Right lobe of liver (tissue), 6 donors: ENCODE measurements at regions not wholly inside any gene's neighbourhood (a gene's known extent, or its start where the extent isn't known, plus 50 kb on each side); places are given as distances from the start of the nearest gene placed in this dataset.

ENCODE experiments used
- ATAC-seq, 4 donors: fragments of 200-7000 bp; cut with Tn5 transposase; one replicate each; pipeline ENCODE4 v1.9.1; 2020; ENCODE audit warnings: mild to moderate bottlenecking in 4 of 4, moderate library complexity in 4 of 4
- DNase-seq, 3 donors: peaks; one replicate each; pipeline ENCODE4 v3.0.0-alpha.2; 2020
- H3K27ac ChIP-seq, 3 donors: fragments of 200-600 bp; one replicate each; pipeline ENCODE4 v1.8.0; 2022
- H3K27me3 ChIP-seq, 2 donors: fragments of 200-600 bp; one replicate each; pipeline ENCODE4 v1.8.0; 2022
- H3K36me3 ChIP-seq, 4 donors: fragments of 200-600 bp; sonication (generic) in 1 of 4; one replicate each; pipeline versions ENCODE4 v1.5.1 to v1.8.0; 2017 to 2022; ENCODE audit warnings: control low read depth in 1 of 4
- H3K4me1 ChIP-seq, 4 donors: fragments of 200-600 bp; sonication (generic) in 1 of 4; one replicate each; pipeline versions ENCODE4 v1.5.1 to v1.8.0; 2017 to 2022; ENCODE audit warnings: control low read depth in 1 of 4
- H3K4me3 ChIP-seq, 3 donors: fragments of 200-600 bp; one replicate each; pipeline ENCODE4 v1.8.0; 2022
- H3K9me3 ChIP-seq, 4 donors: fragments of 200-600 bp; sonication (generic) in 1 of 4; one replicate each; pipeline versions ENCODE4 v1.5.1 to v1.8.0; 2017 to 2022; ENCODE audit warnings: control low read depth in 1 of 4
- POLR2A ChIP-seq: fragments of 450-650 bp; IDR thresholded peaks from one replicate; pipeline ENCODE4 v1.6.1; 2017; ENCODE audit warnings: antibody characterized with exemption, mild to moderate bottlenecking
- WGBS: methylation state at CpG from one replicate; pipeline ENCODE4 v1.1.6; 2018; ENCODE audit warnings: low coverage, low lambda C conversion rate; ENCODE audit not compliant: insufficient coverage; ENCODE audit errors: missing lambda C conversion rate; 5-methylcytosine and 5-hydroxymethylcytosine counted together
- intact Hi-C, 2 donors: fragments of 100-400 bp; cut with DNase I; formaldehyde crosslinking; loops; one replicate each; pipeline versions ENCODE4 v1.11.2 to v1.14.1; 2022
- TF ChIP-seq, protein P1 (sequence below), 4 donors: fragments of 200-600 bp in 3 of 4; fragments of 450-650 bp in 1 of 4; IDR thresholded peaks; one replicate each; pipeline versions ENCODE4 v1.5.1 to v1.8.0; 2016 to 2022; ENCODE audit warnings: antibody characterized with exemption in 4 of 4, mild to moderate bottlenecking in 2 of 4
- donor health status: DM: no; HTN: yes; CAD: no.
- donor health status: DM: no; HTN: no; CAD: no.
- donor health status: DM: no; HTN: no; CAD: no.
- donor health status: DM: no; HTN: yes; CAD: no.
- donor health status: DM: no; HTN: yes; CAD: no.

GRCh38 chr13:109331011-109331433, 455.4 kb downstream of the IRS2 start:
- TF ChIP-seq, protein P1, sequence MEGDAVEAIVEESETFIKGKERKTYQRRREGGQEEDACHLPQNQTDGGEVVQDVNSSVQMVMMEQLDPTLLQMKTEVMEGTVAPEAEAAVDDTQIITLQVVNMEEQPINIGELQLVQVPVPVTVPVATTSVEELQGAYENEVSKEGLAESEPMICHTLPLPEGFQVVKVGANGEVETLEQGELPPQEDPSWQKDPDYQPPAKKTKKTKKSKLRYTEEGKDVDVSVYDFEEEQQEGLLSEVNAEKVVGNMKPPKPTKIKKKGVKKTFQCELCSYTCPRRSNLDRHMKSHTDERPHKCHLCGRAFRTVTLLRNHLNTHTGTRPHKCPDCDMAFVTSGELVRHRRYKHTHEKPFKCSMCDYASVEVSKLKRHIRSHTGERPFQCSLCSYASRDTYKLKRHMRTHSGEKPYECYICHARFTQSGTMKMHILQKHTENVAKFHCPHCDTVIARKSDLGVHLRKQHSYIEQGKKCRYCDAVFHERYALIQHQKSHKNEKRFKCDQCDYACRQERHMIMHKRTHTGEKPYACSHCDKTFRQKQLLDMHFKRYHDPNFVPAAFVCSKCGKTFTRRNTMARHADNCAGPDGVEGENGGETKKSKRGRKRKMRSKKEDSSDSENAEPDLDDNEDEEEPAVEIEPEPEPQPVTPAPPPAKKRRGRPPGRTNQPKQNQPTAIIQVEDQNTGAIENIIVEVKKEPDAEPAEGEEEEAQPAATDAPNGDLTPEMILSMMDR (IDR thresholded peaks at IDR 0.05) = no peak
- TF ChIP-seq POLR2A = no peak
- no peak overlapping the region for H3K4me3 ChIP-seq
- intact Hi-C loops = no loop called here
- H3K4me1 ChIP-seq = no peaks in the 10 kb centered on the region
- no peaks in the 10 kb centered on the region for H3K36me3 ChIP-seq
- WGBS = 89% methylated on average over 2 of the region's 2 CpGs
- H3K9me3 ChIP-seq = no peaks in the 10 kb centered on the region
- no peak for DNase-seq
- no peaks in the 10 kb centered on the region for H3K27me3 ChIP-seq
- no peak overlapping the region for H3K27ac ChIP-seq
- no peak for ATAC-seq

DNA sequence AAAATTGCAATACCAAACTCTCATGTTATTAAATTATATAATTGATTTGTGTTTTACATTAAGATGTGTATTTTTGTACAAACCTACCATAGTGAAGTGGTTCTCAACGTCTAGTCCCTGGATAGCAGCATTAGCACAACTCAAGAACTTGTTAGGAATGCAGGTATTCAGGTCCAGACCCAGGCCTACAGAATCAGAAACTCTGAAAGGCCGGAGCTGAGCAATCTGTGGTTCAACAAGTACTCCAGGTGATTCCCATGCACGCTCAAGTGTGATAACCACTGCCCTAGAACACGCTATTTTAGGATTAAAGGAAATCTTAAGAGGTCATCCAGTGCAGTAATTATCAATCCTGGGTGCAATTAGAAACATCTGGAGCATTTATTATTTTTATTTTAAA, 456.3 kb downstream of the IRS2 start:
- no peak overlapping the region for H3K4me3 ChIP-seq
- intact Hi-C loops = no loop called here
- DNase-seq (no peak), ATAC-seq (no peak)
- TF ChIP-seq POLR2A = no peak
- TF ChIP-seq, protein P1 (IDR thresholded peaks at IDR 0.05) = no peak
- WGBS = 76% methylated on average over 3 of the region's 4 CpGs
- H3K27ac ChIP-seq = no peak overlapping the region
- no peaks in the 10 kb centered on the region for H3K36me3 ChIP-seq
- H3K27me3 ChIP-seq = no peaks in the 10 kb centered on the region
- H3K4me1 ChIP-seq = no peaks in the 10 kb centered on the region
- H3K9me3 ChIP-seq = no peaks in the 10 kb centered on the region

DNA sequence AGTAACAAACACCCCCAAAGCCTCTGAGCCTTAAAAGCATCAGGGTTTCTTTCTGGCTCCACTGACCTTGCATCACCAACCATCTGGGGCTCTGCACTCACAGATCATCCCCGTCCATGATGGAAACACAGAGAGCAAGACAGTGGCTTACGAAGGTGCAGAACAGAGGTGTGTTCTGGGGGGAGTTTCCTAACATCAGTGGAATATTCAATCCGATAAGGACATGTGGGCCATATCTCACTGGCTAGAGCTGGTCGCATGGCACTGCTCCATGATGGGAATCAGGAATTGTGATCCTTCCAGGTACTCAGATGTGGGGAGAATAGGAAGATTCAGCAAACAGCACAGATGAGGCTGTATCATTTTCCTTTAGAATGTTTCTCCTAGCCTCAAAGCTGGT, 457.2 kb downstream of the IRS2 start:
- ATAC-seq = no peak
- intact Hi-C loops = no loop called here
- no peaks in the 10 kb centered on the region for H3K36me3 ChIP-seq
- no peaks in the 10 kb centered on the region for H3K9me3 ChIP-seq
- H3K4me1 ChIP-seq = no peaks in the 10 kb centered on the region
- H3K4me3 ChIP-seq = no peak overlapping the region
- no peaks in the 10 kb centered on the region for H3K27me3 ChIP-seq
- TF ChIP-seq, protein P1 (IDR thresholded peaks at IDR 0.05) = no peak
- TF ChIP-seq POLR2A = no peak
- no peak for DNase-seq
- WGBS = 93% methylated on average over 4 of the region's 4 CpGs
- H3K27ac ChIP-seq = no peak overlapping the region

DNA sequence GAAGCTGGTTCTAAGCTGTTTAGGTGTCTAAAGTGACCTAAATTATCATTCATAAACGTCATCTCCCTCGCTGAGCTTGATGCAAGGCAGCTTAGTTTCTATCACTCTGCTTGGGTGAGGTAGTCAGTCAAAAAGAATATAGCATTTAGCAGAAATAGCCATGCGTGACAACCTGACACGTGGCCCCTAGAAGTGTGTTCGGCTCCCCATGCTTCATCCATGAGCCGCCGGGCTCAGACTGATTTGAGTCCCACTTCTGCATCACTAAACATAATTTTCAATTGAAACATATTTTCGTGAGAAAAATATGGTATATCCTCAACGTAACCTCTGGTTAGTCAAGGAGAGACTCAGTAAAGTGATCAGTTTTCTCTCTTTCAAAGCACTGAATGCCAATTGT, 459.8 kb downstream of the IRS2 start:
- DNase-seq = no peak
- Histone ChIP-seq H3K9me3 (no peaks in the 10 kb centered on the region), H3K27ac (no peak overlapping the region), H3K36me3 (no peaks in the 10 kb centered on the region), H3K4me1 (no peaks in the 10 kb centered on the region), H3K4me3 (no peak overlapping the region), H3K27me3 (no peaks in the 10 kb centered on the region)
- ATAC-seq = no peak
- WGBS = 78% methylated on average over 4 of the region's 9 CpGs
- intact Hi-C loops = no loop called here
- no peak for TF ChIP-seq POLR2A
- TF ChIP-seq, protein P1 (IDR thresholded peaks at IDR 0.05) = no peak

GRCh38 chr13:109323338-109323737, 463.0 kb downstream of the IRS2 start:
- no peaks in the 10 kb centered on the region for H3K27me3 ChIP-seq
- H3K4me3 ChIP-seq = no peak overlapping the region
- TF ChIP-seq, protein P1 (IDR thresholded peaks at IDR 0.05) = no peak
- no peak for TF ChIP-seq POLR2A
- DNase-seq (no peak), ATAC-seq (no peak)
- H3K9me3 ChIP-seq = no peaks in the 10 kb centered on the region
- intact Hi-C loops = no loop called here
- H3K36me3 ChIP-seq = no peaks in the 10 kb centered on the region
- no peaks in the 10 kb centered on the region for H3K4me1 ChIP-seq
- WGBS = 91% methylated on average over 2 of the region's 4 CpGs
- no peak overlapping the region for H3K27ac ChIP-seq
